ENCODE measurements at regions not wholly inside any gene's neighbourhood (a gene's known extent, or its start where the extent isn't known, plus 50 kb on each side); places are given as distances from the start of the nearest gene placed in this dataset.
"Not testable (repeated sequence)": the region's sequence is repeated elsewhere in the genome, so short reads cannot be mapped to it uniquely, and the experiment has no call there.

- H3K4me3 ChIP-seq (ENCODE audit: low read depth, low read length), result no peak overlapping the region
- TF ChIP-seq CTCF (IDR thresholded peaks at IDR 0.05; ENCODE audit: low read depth, low read length), result no peak
Observed at GRCh38 chr20:12740647-12741046, 268.1 kb upstream of the SPTLC3 start.

DNA sequence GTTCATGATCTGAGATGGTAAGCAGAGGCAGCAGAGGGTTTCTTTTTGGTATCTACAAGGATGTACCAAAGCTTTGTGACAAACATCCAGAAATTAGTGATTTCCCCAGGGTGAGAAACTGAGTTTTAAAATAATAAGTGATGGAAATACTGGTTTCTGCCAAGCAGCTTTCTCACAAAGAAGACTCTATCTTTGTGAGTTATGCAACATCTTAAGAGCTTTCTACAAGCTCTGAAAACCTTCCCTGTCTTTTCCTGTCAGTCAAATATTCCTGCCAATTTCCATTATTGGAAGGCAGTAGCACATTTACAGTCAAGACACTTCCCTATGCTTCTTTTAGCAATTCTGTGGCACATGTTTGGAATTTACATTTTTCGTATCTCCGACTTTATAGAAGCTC lies 264.7 kb upstream of the SPTLC3 start:
- no peak overlapping the region for H3K4me3 ChIP-seq (ENCODE audit: low read depth, low read length)
- no peak for TF ChIP-seq CTCF (IDR thresholded peaks at IDR 0.05; ENCODE audit: low read depth, low read length)

- no peak overlapping the region for H3K4me3 ChIP-seq (ENCODE audit: low read depth, low read length)
- no peak for TF ChIP-seq CTCF (IDR thresholded peaks at IDR 0.05; ENCODE audit: low read depth, low read length)
Observed at GRCh38 chr20:12748359-12748994, 260.3 kb upstream of the SPTLC3 start.

- TF ChIP-seq CTCF (IDR thresholded peaks at IDR 0.05; ENCODE audit: low read depth, low read length), result no peak
- no peak overlapping the region for H3K4me3 ChIP-seq (ENCODE audit: low read depth, low read length)
Observed at GRCh38 chr20:12750221-12750620, 258.6 kb upstream of the SPTLC3 start.

DNA sequence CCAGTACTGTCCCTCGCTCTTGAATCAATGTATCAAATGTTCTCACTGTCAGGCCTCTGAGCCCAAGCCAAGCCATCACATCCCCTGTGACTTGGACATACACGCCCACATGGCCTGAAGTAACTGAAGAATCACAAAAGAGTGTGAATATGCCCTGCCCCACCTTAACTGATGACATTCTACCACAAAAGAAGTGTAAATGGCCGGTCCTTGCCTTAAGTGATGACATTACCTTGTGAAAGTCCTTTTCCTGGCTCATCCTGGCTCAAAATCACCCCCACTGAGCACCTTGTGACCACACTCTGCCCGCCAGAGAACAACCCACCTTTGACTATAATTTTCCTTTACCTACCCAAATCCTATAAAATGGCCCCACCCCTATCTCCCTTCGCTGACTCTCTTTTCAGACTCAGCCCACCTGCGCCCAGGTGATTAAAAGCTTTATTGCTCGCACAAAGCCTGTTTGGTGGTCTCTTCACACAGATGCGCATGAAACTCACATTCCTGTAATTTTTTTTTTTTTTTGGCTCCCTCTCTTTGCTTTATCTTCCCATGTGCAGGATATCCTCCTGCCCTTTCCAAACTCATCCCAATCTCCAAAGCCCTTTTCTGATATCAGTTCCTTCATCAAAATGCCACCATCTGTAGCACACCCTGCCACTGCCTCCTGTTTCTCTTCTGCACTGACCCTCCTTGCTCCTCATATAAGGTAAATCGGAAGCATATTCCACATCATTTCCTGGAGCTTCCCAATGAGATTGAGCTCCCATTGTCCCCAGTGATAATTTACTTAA lies 255.7 kb upstream of the SPTLC3 start:
- H3K4me3 ChIP-seq (ENCODE audit: low read depth, low read length), result not testable (repeated sequence)

GRCh38 chr20:12753742-12754141 lies 255.0 kb upstream of the SPTLC3 start:
- not testable (repeated sequence) for H3K4me3 ChIP-seq (ENCODE audit: low read depth, low read length)

GRCh38 chr20:12759493-12759892 lies 249.3 kb upstream of the SPTLC3 start:
- not testable (repeated sequence) for H3K4me3 ChIP-seq (ENCODE audit: low read depth, low read length)

DNA sequence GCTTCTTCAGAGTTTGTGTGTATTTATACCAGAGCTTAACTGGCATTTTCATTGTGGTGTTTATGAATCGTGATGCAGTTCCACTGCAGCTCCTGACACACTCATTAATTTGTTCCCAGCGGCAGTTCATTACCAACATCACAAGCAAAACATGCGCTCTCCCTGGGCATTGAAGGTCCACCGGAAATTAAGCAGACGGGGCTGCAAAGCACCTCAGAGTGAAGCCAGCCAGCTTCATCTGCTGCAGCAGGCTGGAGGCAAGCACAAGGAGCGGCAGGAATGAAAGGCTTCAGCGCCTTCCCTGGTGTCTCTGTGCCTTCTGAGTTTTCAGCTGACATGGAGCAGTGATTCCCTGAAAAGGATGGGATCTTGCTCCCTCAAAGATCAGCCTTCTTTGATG lies 246.0 kb upstream of the SPTLC3 start:
- H3K4me3 ChIP-seq (ENCODE audit: low read depth, low read length), result no peak overlapping the region
- TF ChIP-seq CTCF (IDR thresholded peaks at IDR 0.05; ENCODE audit: low read depth, low read length), result no peak

DNA sequence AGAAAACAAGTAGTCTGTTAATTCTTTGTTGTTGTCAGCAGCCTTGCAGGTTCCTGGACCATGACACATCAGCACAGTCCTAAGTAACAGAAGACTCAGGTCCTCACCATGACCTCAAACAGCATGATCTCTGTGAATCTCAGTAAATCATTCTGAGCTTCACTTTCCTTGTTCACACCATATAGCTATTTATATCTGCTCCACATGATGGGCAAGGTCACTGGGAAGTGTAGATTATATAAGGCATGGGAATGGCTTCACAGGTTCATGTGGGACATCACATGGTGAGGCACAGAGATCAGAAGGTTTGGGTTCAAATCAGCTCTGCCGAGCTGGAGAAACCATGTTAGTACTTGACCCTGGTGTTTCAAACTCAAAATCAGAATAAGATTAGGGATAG lies 245.4 kb upstream of the SPTLC3 start:
- H3K4me3 ChIP-seq (ENCODE audit: low read depth, low read length), result no peak overlapping the region
- TF ChIP-seq CTCF (IDR thresholded peaks at IDR 0.05; ENCODE audit: low read depth, low read length), result no peak
